CD4-positive, alpha-beta T cell treated with Interleukin-6 at 100 ng/mL for 8 hours (primary cell): ENCODE measurements at regions not wholly inside any gene's neighbourhood (a gene's known extent, or its start where the extent isn't known, plus 50 kb on each side); places are given as distances from the start of the nearest gene placed in this dataset.
A peak's percentile ranks its signal among the peaks of the same experiment; 100 is the strongest.

Experiments used
- DNase-seq: peaks from one replicate; pipeline ENCODE4 v3.0.0-alpha.2; 2020; ENCODE audit warnings: mixed read lengths, low spot score

DNA sequence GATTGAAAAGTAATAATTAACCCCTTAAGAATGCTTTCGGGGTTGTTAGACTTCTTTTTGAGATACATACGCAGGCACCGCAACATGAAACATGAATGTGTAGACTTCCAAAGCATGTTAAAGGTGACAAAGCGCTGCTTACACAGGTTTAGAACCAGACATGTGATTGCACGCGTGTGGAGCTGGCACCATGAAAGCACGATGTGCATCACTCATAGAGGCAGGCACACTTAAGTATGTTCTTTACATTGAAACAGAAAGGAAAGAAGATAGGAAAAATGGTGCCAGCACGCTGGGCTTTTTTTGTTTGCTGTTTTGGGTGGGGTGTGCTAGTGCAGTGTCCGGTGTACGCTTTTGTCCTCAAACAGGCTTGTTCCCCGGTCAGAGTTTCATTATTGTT lies 83.6 kb upstream of the PPARA start:
- DNase-seq, result no peak

DNA sequence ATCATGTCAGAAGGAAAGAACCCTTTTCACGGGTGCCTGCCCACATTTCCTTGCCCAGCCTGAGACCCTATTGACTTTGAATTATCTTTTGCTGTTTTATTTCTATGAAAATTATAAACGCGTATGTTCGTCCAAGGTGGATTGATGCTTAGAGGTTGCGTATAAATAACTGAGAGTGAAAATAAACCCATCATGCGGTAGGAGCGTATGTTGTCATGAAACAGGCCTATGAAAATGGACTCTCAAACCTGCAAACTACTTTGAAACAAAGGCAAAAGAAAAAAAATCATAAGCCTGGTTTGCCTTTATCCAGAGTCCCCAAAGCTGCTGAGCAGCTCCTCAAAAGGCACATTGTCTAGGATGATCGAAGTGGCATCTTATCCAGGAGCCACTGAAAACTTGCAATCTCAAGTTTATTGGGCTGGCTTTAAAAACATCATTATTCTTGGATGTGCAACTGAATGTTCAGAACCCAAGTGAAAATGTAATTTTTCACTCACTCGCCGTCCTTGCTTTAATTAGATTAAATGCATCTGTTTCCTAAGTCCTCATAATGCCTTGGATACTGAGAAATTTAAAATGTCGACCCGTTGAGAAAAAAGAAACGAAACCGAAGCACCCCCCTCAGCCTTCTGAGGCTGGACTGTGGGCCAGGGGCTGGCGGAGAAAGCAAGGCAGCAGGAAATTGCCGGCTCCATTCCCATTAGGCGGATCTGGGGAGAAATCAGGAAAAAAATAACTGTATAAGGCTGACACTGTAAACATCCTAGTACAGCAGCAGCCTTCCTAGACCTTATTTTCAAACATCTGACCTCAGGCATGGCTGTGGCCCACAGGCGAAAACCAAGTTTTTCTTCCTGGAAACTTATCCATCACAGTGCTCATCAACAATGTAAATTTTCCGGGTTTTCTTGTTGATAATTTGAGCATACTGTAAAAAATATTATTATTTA lies 82.9 kb upstream of the PPARA start:
- no peak for DNase-seq

- DNase-seq, result no peak
These were observed 82.1 kb upstream of the PPARA start for GRCh38 chr22:46068181-46068592.

DNA sequence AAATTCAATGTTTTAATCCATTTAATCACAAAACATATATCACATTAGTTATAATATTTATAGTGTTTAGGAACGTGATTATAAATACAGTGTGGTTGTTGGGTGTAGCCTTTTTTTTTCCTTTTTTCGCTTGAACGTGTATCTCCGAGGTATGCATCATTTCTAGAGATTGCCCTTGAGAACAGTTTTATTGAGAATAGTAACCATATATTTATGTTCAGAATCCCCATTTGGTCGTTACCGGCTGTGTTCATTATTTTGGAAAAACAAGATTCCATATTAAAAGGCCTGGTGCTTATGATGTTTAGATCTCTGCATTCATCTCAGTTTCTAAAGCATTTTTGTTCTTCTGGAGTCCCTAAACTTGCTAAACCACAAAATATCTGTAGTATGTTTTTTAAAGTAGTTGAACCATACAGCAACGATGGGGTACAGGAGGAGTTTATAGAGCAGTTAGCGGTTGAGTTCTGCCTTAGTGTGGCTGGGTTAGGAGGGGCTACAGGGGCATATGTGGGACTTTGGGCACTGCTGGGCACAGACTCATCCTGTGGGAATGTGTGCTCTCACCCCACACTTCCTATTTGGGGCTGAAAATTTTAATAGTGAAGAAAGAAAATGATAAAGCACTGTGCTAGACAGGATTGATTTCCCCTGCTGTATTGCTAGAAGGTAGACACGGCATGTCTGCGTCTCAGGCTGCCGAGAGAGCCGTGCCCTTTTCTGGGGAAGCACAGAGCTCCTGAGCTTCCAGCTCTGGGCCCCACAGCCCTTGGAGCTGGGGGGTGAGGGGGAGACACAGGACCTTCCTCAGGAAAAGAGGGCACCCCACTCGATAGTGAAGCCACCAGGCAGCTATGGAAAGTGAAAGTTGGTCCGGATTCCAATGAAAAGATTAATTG lies 81.5 kb upstream of the PPARA start:
- DNase-seq, result no peak

- DNase-seq, result peak; percentile 8
These were observed 80.7 kb upstream of the PPARA start for GRCh38 chr22:46069521-46070214.

- DNase-seq, result no peak
These were observed 80.0 kb upstream of the PPARA start for GRCh38 chr22:46070215-46070802.

DNA sequence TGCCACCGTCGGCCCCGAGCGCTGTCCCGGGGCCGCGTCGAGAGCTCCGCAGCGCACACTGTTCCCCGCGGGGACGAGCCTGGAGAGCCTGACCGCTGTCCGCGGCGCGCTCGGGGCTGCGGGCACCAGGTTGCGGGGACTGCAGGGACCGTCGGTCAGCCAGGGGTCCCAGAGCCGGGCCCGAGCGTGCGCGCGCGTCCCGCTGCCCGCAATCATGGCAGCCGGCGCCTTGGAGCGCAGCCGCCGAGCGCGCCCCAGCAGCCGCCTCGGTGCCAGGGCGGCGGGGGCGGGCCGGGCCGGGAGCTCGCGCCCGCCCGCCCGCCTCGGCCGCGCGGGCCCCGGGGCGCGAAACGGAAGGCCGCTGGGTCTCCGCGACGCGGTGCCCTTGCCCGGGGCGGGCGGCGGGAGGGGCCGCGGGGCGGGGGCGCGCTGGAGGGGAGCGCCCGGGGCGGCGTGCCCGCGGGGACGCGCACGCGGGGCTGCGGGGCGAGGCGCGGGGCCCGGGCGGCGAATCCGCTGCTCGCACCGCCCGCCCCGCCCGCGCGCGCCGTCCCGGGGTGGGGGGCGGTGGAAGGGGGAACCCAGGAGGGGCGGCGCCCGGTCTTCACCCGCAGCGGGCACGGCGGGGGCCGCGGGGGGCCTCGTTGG lies 79.4 kb upstream of the PPARA start:
- peak; percentile 35 for DNase-seq

DNA sequence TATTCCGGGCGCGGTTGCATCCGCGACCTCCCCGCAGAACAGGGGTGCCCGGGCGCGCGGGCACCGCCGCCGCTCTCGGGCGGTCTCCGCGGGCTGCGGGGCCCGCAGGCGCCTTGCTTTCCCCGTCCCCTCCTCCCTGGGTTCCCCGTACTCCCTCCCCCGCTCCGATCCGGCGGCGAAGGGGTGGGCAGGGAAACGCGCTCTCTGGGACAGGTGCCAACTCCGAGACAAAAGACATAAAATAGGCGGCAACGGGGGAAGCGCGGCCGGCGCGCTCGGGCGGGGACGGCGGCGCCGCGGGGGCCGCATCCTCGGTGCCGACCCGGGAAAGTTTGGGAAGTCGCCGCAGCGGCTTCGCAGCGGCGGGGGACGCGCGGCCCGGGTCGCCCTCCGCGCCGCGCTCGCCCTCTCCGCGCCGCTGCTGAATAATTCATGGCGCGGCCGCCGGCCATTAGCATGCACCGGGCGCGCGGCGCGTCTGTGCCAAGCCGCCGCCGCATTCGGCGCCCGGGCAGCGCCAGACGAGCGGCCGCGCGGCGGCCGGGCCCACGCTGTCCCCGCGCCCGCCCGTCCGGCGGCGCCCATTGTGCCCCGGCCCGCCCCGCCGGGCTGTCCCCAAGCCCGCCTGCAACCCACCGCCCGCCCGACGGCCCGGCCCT lies 78.7 kb upstream of the PPARA start:
- peak; percentile 54 for DNase-seq

DNA sequence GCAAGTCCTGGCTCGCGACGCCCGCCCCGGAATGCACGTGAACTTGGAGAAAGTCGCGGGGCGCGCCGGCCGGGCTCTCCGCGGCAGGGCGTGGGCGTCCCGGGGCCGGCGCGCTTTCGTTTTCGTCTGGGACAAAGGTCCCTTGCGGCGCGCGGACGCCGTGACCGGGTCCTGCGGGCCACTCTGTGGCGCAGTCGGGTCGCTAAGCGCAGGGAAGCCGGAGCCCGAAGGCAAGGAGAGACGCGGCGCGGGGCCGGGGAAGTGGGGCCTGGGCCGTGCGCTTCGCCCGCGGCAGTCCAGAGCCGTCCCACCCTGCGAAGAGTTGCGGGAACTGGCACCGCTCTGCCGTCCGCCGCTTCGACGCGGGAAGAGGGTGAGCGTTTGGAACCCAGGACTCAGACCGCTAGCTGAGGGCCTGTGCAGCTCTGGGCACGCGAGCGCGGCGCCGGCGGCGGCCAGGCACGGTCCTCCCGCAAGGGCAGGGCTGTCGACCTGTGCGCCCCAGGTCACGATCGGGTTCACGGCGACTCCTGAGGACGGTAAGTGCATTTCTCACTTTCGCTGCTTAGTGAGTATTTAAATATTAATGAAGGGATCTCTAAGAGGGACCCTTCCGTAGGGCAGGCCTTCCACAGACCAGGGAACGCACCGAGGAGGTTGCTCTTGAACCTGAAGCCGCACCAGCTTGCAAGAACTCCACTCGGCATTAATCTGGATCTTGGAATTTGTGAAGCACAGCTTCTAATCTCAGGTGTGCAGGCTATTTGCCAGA lies 78.0 kb upstream of the PPARA start:
- DNase-seq, result peak; percentile 7

DNA sequence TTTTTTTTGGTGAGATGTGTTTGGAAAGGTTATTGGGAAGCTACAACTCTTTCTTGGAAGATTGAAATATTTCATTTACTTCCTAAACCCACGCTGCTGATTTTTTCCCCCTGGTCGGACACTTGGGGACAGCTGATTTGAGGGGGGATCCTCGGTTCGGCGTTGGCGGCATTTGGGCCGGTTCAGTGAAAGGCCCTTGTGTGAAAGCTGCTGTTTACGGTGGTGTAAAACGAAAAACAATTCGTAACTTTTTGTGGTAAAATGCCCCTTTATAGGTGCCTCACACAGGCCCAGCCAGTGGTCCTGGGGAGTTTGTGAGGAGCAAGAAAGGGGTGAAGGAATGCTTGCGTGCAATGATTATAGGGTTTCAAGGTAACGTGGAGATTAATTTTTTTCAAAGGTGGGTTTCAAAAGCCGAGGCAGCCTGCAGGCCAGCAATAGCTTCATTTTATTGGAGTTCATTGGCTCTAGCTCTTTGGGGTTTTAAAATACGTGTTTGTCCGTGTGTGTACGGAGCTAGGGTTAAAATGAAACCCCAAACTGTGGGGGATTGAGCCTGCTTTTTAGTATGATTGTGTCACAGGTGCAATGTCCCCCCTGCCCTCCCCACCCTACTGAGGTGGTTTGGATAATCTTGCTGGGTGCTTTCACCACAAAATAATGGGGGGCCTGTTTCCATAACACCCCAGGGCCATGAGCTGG lies 77.2 kb upstream of the PPARA start:
- DNase-seq, result no peak

GRCh38 chr22:46073683-46074504 lies 76.4 kb upstream of the PPARA start:
- no peak for DNase-seq

GRCh38 chr22:46074771-46075551 lies 75.4 kb upstream of the PPARA start:
- no peak for DNase-seq

DNA sequence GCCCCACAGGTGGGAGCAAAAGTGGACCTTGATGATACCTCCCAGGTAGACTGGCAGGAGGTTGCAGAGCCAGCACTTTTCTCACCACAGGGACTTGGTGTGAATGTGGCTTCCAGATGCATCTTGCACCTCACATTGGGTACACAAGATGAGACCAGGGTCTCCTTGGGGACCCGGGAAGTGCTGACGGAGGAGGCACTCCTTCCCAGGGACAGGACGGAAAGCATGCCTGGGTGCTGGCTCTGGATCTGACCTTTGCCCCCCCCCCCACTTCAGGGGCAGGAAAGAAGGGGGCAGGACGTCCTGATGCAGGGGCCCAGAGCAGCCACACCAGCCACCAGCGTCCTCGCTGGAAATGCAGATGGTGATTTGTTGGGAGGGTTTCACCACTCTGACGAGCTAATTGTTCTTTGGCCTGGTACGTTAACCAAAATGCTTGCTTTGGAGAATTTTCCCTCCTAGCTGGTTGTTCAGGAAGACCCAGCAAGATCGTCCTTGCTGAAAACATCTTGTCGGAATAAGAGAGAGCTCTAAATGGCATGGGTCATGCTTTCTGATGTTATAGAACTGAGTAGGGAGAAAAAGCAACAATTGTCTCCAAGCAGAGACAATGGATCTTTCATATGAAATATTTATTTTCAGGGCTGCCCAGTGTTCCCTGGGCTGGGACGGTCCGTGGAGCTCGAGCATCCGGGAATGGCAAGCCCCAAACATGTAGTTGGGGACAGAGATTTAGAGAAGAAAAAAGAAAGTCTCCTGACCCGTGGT lies 74.4 kb upstream of the PPARA start:
- DNase-seq, result no peak

DNA sequence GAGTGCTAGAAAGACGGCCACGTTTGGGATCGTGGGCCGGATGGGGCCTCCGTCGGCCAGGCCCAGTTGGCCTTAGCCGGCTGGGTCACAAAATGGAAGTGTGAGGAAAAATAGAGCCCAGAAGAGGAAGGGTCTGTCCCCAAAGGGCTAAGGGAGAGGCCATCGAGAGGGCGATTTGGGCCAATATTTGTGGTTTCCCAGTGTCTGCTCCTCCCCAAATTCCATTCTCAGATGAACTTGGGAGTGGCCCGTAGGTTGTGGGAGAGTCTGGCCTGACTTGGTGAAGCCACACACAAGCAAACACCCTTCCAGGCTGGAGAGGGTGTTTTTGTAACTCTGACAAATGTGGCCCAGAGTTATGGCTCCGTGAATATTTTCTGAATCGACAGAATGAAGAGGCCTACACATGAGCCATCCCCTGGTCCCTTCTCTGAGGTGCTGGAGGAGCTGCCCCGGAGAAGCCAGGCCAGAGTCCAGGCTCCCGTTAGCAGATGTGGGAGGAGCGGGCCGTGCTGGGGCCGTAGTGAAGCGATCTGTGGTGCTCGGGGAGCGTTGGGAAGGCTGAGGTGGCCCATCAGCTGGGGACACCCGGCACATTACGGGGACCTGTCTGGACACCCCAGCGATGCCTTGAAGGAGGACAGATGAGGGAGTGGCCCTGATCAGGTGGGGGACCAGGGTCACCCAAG lies 73.5 kb upstream of the PPARA start:
- no peak for DNase-seq

DNA sequence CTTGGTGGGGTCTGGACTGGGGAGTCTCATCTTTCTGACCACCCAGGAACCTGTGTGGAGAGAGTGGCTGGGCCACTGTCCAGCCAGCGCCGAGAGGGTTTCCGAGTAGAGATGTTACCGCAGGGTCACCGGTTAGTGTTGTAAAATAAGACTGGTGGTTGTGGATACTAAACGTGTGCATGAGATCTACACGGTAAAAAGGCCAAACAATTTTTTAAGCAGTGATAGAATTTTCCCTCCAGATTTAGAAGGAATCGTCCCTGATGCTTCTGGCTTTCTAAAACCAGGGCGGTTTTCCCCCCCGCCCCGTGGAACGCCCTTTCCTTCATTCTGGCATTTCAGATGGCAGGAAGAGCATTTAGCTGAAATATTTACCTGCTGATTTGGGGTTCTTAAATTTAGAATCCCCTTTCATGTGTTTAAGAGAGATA lies 72.6 kb upstream of the PPARA start:
- DNase-seq, result no peak
